NCI-H146 treated with DMSO at 0.1 percent for 48 hours (cell line): ENCODE measurements at regions not wholly inside any gene's neighbourhood (a gene's known extent, or its start where the extent isn't known, plus 50 kb on each side); places are given as distances from the start of the nearest gene placed in this dataset.
"Not testable (repeated sequence)": the region's sequence is repeated elsewhere in the genome, so short reads cannot be mapped to it uniquely, and the experiment has no call there.

ENCODE experiments used
- DNase-seq: peaks from one replicate; lab custom pipeline; 2025; ENCODE audit not compliant: unreplicated experiment; lab: John Stamatoyannopoulos, UW

DNA sequence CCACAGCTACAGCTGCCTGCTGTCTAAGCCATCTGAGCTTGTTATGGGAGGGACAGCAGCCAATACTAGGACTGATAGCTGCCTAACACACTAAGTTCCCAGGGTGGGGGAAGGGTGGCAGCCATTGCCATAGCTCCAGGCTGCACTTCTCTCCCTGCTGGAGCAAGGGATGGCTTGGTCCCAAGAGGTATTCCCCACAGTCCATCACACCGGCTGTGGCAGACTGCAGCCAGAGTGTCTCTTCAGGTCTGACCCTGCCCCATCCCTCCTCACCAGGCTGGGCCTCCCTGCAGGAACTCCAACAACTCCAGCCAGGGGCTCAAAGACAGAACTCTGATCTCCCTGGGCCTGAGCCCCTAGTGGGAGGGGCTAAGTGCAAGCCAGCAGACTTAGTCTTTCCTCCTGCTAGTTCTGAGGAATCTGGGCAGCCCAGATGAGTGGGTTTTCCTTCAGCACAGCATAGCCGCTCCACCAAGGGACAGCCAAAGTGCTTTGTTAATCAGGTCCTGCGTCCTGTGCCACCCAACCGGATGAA is 632.1 kb downstream of the SOCS6 start:
- DNase-seq: no peak

DNA sequence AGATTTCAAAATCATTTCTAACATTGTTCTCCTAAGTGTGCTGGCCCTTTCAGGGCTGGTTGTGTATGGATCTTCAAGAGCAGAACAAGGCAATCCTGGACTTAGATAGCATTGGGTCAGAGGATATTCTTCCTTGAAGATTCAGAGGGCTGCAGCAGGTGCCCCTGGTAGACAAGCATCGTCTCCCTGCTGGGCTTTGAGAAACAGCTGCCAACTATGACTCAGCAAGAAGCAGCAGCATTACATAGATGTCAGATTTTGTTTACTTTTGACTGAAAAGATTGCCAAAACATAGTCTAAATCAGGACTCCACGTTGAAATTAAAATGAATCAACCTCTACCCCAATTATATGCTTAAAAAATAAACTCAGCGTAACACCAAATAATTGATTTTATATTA is 618.8 kb downstream of the SOCS6 start:
- peak; percentile 94 for DNase-seq

DNA sequence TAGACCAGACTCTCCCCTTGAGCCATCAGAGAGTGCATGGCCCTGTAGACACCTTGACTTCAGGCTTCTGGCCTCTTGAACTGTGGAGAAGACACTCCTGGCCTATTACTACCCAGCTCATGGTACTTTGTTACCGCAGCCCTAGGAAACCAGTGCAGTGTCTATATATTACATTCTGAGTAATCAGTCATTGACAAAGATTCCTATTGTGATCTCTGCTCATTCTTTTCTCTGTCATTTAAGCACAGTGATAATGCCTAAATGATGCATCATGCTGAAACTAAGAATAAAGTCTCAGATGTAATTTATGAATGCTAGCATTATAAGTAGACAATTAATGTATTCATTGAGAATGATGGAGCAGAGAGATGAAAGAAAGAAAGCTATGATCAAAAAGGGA is 603.5 kb downstream of the SOCS6 start:
- no peak for DNase-seq

DNA sequence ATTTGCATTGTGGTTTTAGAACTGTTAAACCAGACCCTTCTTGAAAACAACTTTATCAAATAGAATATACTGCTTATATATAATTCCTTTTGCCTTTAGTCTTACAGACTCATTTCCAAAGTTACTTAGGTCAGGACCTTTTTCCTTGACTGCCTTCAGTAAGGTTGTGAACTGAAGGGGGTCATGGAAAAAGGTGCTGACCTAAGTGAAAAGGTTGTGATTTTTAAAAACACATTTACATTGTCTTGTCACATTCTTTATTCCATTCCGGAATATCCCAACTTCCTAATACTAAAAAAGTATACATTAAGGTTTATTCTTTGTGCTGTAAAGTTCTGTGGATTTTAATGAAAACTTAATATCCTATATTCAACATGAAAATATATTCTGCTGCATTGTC is 581.4 kb downstream of the SOCS6 start:
- DNase-seq: no peak

DNA sequence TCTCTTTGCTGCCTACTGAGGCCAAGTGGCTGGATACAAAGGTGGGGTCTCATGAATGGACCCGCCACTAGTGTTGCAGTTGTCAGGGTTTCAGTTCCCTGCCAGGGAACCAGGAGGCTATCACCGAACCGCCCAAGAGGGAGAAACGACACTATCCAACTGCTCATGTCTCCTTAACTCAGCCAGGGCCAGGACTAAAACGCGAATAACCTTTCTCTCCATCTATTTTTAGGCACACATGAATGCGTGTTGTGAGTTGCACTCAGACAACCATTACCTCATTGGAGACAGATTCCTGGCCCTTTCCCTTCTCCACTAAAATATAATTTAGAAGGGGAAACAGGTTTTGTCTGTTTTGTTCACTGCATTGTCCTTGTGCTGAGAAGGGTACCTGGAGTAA is 559.5 kb downstream of the SOCS6 start:
- DNase-seq: no peak

DNA sequence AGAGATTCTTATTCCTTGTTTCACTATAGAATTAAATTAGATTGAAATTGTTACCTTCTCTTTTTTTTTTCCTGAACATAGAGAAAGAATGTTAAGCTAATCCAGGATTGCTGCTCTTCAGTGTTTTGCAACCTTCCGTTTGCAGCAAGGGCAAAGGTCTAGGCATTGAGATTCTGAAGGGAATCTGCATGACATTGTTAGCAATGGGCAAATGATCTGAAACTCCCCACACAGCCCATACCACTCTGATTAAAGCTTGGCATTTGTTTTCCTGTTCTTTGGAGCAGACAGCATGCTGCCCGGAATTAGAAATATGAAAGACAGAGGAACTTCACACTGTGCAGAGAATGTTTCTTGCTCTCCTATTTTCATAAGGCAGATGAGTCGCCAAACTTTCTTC is 551.8 kb downstream of the SOCS6 start:
- no peak for DNase-seq

DNA sequence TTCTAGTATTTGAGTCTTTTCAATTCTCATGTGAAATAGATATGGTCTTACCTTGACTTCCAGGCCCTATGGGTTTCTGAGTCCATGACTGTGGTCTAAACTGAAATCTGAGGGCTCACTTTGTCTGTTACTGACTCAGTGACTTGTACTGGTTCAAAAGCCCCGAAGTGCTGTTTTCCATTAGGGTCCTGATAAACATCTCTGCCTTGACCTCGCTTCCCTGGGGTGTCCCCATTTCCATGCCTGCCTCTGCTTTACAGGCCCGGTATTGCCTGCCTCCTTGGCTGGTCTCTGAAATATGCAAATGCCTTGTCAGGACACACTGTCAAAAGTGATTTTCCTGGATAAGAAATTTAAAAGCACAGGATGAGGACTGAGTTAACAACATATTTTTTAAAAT is 538.8 kb downstream of the SOCS6 start:
- no peak for DNase-seq

DNA sequence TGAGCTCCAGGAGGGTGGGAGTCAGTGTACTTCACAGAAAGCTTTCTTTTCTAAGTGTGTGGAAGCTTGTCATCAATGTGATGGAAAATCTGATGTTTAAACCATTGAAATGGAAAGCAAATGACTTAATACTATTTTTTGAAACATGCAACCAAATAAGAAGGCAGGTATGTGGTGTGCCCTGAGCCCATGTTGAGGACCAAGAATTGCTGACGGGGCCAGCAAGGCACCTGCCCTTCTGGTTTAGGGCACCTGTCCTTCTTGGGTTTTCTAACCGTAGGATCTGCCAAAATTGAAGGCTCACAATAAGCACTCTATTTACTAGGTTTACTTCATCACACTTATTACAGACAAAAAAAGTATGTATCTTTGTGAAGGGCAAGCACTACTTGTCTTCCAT is 537.7 kb downstream of the SOCS6 start:
- no peak for DNase-seq

DNA sequence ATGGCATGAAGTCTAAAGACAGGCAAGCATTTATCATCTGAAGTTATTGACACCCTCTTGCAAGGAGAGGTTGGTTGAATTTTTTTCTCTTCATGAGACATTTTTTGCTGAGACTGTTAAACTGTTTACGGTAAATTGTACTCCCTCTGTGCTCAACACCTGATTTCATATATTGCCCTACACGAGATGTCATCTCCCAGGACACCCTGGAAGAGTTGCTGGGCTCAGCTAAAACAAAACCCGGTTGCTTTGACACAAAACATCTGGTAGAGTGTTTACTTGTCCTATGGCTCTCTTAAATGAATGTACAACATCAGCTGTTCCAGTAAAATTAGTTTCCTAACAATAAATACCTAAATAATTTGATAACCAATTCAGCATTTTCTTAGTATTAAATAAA is 533.8 kb downstream of the SOCS6 start:
- DNase-seq: no peak

DNA sequence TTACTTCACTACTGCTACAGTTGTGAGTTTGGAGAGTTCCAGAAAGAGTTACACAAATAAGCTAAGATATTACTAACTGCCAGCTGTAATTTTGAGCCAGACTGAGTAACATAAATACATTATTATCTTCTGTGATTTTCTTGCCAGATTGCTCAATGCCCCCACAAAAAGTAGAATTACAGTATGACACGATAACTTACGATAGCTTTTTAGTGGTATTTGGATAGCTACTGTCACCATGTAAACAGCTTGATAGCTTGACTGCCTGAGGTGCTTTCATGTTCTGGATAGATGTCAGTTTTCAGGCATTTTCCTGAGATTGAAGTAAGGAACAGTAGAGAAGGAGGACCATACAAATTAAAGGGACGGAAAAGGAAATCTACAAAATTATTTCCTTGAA is 533.3 kb downstream of the SOCS6 start:
- no peak for DNase-seq

DNA sequence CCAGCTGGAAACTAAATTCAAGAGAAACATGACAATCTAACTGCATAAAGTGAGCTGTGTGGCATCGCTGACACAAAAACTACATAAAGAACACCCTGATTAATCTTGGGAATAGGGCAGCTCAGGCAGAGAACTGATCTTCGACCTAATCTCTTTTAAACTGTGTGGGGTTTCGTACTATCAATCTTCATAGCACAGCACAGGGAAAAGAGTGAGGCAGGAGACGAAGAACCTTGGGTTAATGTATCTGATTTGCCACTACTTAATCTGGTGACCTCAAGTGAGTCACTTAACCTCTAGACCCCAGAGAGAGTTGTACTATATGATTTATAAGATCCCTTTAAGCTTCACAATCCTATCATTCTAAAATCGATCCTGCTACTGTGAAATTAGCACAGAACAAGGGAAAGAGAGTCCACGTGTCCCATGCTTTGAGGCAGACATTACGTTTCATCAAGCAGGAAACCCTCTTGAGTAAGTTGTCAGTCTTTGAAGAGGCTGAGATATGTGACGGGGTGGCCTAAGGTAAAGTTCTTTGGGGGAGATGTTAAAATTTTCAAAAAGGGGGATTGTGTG is 519.7 kb downstream of the SOCS6 start:
- no peak for DNase-seq

DNA sequence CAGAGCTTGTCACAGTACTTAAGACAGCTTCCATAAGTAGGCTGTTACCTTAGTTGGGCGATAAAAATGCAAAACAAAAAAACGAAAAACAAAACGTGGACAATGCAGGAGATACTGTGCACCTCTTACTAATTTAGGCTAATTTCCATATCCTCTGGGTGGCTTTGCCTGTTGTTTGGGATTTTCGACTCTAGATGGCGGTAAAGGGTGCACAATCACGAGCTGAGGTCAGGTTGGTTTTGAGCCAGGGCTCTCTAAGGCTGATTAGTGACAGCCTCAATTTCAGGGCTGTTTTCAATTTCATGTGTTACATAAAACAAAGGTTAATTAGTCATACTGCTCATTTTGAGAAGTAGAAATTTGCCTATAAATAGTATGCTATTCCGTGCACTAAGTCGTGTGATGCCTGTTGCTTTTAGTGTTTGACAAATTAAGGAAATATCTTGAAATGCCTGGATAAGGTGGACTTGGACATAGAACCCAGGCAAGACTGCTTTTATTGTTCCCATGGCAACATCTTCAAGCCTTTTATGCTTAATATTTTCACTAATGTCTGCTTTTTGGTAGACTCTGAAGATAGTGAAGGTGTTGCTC is 493.1 kb downstream of the SOCS6 start:
- DNase-seq: peak; percentile 69

DNA sequence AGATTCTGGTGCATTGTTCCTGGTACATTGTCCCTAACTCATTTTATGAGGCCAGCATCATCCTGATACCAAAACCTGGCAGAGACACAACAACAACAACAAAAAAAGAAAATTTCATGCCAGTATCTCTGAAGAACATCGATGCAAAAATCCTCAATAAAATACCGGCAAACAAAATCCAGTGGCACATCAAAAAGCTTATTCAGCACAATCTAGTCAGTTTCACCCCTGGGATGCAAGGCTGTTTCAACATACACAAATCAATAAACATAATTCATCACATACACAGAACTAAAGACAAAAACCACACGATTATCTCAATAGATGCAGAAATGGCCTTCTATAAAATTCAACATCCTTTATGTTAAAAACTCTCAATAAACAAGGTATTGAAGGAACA is 477.4 kb downstream of the SOCS6 start:
- not testable (repeated sequence) for DNase-seq

DNA sequence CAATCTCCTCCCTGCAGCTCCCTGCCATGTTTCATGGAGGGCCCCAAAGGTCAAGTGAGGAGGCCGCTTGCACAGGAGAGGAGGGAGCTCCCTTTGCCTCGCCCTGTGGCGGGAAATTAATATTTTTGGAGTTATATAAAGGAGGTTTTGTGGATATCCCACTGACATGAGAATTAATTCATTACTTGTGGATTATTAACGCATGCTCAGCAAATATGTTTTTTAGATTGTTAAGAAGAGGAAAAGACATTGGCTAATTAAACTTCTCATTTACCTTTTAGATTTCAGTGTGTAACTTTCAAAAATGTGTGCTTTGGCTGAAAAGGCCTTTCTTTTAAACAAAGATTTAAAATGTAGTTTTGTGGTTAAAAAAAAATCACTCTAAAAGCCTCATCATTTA is 474.0 kb downstream of the SOCS6 start:
- no peak for DNase-seq

DNA sequence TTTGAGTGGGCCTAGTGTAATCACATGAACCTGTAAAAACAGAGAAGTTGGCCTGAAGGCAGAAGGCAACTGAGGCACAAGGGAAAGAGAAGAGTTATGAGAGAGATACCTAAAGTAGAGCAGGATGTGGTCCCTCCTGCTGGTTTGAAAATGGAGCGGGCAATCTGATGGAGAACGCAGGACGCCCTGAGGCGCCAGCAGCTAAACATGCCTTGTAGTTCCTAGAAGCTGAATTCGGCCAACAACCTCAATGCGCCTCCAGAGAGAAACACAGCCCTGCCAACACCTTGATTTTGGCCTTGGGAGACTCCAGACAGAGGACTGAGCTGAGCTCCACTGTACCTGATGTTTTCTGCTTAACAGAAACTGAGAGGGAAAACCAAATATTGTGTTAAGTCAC is 469.9 kb downstream of the SOCS6 start:
- no peak for DNase-seq

DNA sequence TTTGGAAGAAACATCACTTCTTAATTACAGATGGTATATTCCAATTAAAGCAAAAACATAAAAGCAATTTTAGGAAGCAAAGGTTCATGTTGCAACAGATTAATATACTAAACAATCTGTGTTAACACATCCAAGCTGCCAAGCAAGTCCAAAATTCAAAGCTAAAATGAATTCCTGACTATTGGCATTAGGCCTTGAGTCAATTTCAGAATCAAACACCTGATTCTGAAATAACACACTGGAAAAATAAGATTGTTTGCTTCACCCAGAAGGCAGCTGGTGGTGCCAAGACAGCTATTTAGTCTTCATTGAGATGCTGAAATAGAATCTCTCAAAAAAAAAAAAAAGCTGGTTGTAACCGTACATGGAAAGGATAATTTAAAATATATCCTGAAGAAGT is 465.6 kb downstream of the SOCS6 start:
- DNase-seq: no peak

DNA sequence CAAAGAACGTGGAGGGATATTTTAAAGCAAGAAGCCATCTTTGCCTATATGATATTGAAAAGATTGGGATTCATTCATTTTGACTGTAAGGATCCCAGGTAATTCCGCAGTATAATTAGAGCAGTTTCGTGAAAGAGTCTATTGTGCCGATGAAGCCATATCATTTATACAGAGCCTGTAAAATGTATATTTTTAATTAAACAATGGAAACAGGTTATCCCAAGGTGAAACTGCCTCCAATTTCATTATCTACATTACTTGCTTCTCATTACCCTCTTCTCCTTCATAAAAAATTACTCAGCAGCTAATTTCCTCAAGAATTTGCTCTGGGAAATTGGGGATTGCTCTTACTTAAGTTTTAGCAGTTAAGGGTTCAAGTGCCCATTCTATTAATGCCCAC is 444.1 kb downstream of the SOCS6 start:
- no peak for DNase-seq

DNA sequence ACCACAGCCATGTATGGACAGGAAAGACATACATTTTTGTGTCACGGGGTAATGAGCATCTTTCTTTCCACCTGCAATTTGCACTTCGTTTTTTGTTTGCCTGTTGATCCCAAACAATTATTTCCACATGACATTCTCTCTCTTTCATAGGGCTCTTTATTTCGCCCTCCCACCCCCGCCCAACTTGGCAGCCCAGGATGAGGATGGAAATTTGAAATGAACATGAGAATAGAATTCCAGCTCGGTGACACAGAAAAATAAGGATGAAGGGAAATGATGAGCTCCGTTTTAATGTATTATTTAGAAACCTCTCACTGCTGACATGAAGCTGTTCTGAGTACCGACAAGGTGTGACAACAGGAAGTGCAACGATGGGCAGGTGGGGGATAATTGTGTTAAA is 443.3 kb downstream of the SOCS6 start:
- DNase-seq: peak; percentile 90

DNA sequence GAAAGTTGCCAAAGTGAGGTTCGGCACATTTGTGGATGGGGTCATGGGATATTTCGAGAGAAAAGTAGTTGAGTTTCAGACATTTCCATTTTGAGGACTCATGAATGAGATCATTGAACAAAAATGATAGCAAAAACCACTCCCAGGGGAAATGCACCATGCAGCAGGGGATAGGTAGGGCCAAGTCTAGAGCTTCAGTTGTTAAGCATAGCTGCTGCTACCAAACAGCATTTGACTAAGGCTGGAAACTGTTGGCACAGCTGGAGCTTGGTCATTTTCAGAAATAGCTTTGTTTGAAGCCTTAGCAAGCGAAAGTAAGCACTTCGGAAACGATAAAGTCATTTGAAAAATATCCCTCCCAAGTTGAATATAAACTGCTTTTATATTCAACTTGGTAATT is 431.8 kb downstream of the SOCS6 start:
- no peak for DNase-seq

DNA sequence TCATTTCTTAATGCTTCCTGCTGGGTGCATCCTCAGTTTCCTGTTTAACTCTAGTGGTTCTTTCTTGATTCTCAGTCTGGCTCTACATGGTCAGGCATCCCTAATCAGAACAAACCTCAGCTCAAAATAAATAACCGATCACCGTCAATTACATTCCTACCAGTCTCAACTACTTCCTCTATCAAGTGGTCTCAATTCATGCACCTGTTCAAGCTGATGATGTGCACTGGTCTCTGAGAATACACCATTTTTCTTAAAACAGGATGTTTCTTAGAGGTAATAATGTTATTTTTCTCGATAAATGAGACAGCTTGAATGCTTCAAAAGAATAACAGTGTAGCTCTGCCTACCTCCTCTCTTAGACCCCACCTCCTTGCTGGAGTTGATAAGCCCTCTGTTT is 420.9 kb downstream of the SOCS6 start:
- DNase-seq: no peak

DNA sequence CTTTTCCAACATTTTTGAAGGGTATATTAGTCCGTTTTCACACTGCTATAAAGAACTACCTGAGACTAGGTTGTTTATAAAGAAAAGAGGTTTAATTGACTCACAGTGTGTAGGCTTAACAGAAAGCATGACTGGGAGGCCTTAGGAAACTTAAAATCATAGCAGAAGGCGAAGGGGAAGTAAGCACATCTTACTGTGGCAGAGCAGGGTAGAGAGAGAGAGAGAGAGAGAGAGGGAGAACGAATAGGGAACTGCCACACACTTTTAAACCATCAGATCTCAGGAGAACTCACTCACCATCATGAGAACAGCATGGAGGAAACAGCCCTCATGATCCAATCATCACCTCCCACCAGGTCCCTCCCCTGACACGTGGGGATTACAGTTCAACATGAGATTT is 420.3 kb downstream of the SOCS6 start:
- no peak for DNase-seq

DNA sequence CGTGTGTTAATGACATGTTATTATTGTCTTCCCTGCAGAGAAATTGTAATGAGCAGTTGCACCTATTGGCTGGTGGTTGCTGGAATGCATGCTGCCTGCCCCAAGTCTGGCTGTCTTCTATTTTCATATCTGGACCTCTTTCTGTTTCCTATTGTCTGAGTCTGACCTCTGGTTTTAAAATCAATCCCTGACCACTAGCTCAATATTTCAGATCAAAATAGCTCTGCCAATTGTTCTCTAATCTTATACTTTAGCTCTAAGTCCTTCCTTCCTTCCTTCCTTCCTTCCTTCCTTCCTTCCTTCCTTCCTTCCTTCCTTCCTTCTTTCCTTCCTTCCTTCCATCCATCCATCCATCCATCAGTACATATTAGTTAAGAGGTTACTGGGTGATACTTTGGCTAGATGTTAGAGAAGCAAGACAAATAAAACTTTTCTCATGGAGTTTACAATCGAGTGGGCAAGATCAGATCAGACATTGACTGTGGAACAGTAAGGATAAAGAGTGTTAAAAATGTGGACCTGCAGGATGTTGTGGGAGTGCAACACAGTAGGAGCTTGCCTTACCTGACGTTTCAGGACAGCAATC is 417.1 kb downstream of the SOCS6 start:
- DNase-seq: no peak

DNA sequence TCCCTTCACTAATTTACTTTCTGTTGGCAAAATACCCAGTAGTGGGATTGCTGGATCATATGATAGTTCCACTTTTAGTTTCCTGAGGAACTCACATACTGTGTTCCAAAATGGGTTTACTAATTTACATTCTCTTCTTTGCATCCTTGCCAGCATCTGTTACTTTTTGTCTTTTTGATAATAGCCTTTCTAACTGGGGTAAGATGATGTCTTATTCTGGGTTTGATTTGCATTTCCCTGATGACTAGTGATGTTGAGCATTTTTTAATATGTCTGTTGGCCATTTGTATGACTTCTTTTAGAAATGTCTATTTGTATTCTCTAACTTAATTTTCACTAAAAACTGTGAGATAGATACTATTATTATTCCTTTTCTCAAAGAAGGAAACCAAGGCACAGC is 411.7 kb downstream of the SOCS6 start:
- no peak for DNase-seq
